Large intestine (tissue), 3 donors: ENCODE measurements at regions not wholly inside any gene's neighbourhood (a gene's known extent, or its start where the extent isn't known, plus 50 kb on each side); places are given as distances from the start of the nearest gene placed in this dataset.

Source experiments
- DNase-seq, 2 donors: peaks; one replicate each; pipeline versions ENCODE4 v3.0.0 to v3.0.0-alpha.2; 2013
- H3K27ac ChIP-seq: one replicate; pipeline ENCODE4 v1.5.1; 2013; ENCODE audit warnings: low read length
- H3K27me3 ChIP-seq: 2 replicates; pipeline ENCODE4 v1.6.1; 2013; ENCODE audit warnings: low read length; ENCODE audit not compliant: control insufficient read depth, insufficient read depth
- H3K36me3 ChIP-seq: 2 replicates; pipeline ENCODE4 v1.6.1; 2013; ENCODE audit warnings: low read length; ENCODE audit not compliant: control insufficient read depth, insufficient read depth
- H3K4me1 ChIP-seq: one replicate; pipeline ENCODE4 v1.6.1; 2013; ENCODE audit warnings: low read length; ENCODE audit not compliant: control insufficient read depth, insufficient read depth
- H3K4me3 ChIP-seq: one replicate; pipeline ENCODE4 v1.5.1; 2013; ENCODE audit warnings: low read length
- H3K9me3 ChIP-seq: one replicate; pipeline ENCODE4 v1.6.1; 2013; ENCODE audit warnings: mild to moderate bottlenecking, low read depth, low read length, moderate library complexity; ENCODE audit not compliant: control insufficient read depth
- WGBS: methylation state at CpG from one replicate; pipeline ENCODE4 v1.1.5; 2013; ENCODE audit warnings: low lambda C conversion rate; ENCODE audit not compliant: insufficient coverage; 5-methylcytosine and 5-hydroxymethylcytosine counted together

DNA sequence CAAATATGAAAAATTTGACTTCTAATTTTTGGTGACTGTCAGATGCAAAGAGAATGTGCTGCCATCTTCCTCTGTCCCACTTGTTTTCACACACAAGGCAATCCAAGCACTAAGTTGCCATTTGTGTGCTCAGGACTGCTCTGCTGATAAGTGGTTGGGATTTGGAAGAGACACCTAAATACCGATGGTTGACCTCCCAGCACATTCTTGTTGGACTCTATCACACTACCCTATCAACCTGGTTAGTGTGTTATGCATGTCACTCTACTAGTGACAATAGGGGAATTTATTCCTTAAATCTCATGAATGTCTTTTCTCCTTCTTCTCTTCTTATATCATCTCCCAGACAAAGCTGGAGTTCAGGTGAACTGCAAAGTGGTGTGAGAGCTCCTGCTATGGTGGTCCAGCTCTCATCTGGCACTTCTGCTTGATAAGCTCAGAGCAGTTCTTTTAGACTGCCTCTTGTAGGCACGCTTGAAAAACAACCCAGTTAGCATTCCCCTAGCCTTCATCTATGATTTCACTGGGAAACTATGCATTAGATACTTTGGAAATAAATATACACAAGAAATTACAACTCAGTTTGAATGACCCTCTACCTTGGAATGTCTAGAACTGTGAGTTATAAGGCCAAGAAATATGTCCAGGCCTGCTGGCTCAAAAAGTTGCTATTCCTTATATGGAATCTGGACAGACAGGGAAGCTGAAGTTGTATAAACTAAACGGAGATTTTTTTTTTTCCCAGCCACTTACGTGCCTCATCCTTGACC is 404.8 kb downstream of the MEIS1 start:
- peak in 1 of 2 donors; percentile 41 for DNase-seq
- peak overlapping the region; percentile 63 for H3K27ac ChIP-seq
- 80% methylated on average over 2 of the region's 4 CpGs for WGBS
- no peaks in the 10 kb centered on the region for H3K9me3 ChIP-seq
- H3K4me3 ChIP-seq, result no peak overlapping the region
- H3K27me3 ChIP-seq, result no peaks in the 10 kb centered on the region
- no peaks in the 10 kb centered on the region for H3K4me1 ChIP-seq
- H3K36me3 ChIP-seq, result no peaks in the 10 kb centered on the region

DNA sequence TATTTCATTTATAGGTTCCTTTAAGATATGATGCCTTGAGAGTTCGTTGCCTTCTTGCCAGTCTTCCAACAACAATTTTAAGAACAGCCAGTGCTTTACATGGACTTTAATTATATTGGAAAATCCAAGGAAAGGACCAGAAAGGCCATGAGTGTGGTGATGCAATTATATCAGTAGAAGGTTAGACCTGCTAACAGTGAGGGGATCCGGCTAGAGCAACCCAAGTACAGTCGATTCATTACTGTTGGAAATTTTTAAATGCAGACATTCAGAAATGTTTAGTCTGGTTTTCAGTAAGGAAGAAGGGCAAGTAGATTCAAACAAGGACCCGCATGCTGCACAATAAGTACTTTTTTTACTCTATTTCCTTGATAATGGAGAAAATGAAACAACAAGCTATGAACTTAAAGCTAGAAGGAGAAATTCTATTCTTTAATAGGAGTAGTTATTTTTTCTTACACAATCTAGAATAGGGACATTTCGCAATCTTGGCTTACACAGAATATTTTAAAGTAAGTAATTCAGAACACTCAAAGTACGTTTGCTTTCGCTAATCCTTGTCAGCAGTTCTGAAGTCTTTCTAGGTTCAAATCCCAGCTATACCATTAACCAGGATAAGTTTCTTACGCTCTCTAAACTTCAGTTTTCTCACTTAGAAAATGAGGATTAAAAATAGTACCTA is 405.5 kb downstream of the MEIS1 start:
- DNase-seq, result no peak
- 93% methylated on average over 3 of the region's 8 CpGs for WGBS
- H3K27me3 ChIP-seq, result no peaks in the 10 kb centered on the region
- peak overlapping the region; percentile 63 for H3K27ac ChIP-seq
- H3K36me3 ChIP-seq, result no peaks in the 10 kb centered on the region
- H3K4me1 ChIP-seq, result no peaks in the 10 kb centered on the region
- no peaks in the 10 kb centered on the region for H3K9me3 ChIP-seq
- no peak overlapping the region for H3K4me3 ChIP-seq

DNA sequence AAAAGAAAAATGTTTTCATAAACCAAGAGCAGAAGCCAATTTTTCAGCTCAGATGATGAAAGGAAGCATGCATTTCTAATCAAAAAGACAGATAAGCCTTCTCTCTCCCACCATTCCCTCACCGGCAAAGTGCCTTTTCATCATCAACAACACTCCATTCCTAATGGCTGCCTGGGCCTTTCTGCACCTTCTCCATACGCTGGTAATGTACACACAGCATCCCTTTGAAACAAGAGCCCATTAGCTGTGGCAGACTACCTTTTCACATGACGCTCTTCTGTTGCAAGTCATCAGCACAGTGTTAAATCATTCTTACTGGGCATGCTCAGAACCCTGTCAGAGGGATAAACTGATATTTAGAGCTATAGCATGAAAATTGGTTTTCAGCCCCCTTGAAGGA is 408.9 kb downstream of the MEIS1 start:
- Histone ChIP-seq H3K27me3 (no peaks in the 10 kb centered on the region), H3K4me1 (peaks cover 16% of the 10 kb centered on the region), H3K27ac (no peak overlapping the region), H3K4me3 (no peak overlapping the region), H3K36me3 (no peaks in the 10 kb centered on the region), H3K9me3 (no peaks in the 10 kb centered on the region)
- WGBS, result 100% methylated on average over 1 of the region's 3 CpGs
- no peak for DNase-seq

DNA sequence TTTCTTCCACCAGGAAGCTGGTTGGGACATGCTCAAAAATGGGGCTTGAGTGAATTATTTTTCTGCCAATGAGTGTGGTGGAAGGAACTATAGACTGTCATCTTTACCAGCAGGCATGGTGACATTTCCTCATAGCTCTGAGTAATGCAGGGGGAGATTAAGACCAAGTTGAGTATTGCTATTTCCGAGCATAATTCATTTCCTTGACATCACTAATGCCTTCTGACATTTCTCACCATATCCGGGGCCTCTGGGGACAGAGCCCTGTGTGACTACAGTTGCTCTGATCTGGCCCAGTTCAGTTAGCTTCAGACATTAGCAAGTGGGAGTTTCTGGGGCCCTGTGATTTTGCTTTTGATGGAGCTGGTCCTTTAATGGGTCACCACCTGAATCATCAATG is 410.4 kb downstream of the MEIS1 start:
- no peak overlapping the region for H3K4me3 ChIP-seq
- no peak for DNase-seq
- H3K4me1 ChIP-seq, result peaks cover 16% of the 10 kb centered on the region
- no peaks in the 10 kb centered on the region for H3K27me3 ChIP-seq
- no peaks in the 10 kb centered on the region for H3K9me3 ChIP-seq
- H3K27ac ChIP-seq, result no peak overlapping the region
- no peaks in the 10 kb centered on the region for H3K36me3 ChIP-seq
- no CpG with 5 or more reads among the region's 2 CpGs for WGBS

DNA sequence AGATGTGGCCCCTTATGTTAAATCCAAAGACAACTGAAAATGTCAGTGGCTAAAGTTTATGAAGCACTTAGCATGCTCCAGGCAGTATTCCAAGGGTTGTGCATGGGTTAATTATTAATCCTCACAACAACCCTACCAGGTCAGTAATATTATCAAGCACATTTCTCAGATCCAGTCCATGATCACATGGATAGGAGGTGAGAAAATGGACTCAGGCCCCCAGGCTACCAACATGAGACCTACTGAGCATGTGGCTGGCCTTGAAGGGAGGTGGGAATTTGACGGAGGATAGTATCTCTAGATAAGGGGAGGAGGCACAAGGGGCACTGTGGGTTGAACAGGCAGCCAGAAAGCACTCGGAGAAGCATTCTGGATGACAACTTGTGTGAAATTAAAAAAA is 412.0 kb downstream of the MEIS1 start:
- H3K27ac ChIP-seq, result peak overlapping the region; percentile 53
- no peaks in the 10 kb centered on the region for H3K9me3 ChIP-seq
- peaks cover 16% of the 10 kb centered on the region for H3K4me1 ChIP-seq
- peak; percentile 70 to 82 for DNase-seq
- no peak overlapping the region for H3K4me3 ChIP-seq
- WGBS, result 43% methylated on average over 1 of the region's 2 CpGs
- H3K27me3 ChIP-seq, result no peaks in the 10 kb centered on the region
- no peaks in the 10 kb centered on the region for H3K36me3 ChIP-seq

DNA sequence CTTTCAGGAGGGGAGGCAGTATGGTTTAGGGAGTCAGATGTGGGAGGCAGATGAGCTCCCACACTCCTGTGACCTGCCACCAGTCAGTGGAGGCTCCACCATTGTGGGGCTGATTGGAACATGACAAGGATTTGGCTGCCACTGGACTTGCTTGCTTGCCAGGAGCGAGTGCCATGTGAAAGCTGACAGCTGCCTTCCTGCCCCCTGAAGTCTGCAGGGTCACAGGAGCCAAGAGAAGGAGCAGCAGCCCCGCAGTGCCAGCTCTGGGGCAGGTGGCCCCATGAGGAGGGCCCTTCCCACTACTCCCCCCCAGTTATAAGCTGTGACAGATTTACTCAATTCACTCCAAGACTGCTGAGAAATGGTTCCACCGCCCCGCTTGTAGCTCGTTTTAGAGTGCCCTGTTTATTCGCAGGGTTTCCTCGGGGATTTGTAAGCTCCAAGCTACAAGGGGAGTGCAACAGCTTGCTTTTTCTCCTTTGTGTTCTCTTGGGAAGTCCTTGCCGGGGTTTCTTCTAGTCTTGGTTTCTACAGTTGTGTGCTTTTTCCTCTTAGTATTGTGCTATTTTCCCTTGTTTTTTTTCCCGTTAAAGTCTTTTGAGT is 414.3 kb downstream of the MEIS1 start:
- Histone ChIP-seq H3K9me3 (no peaks in the 10 kb centered on the region), H3K27me3 (no peaks in the 10 kb centered on the region), H3K4me3 (no peak overlapping the region), H3K4me1 (peaks cover 19% of the 10 kb centered on the region), H3K27ac (no peak overlapping the region), H3K36me3 (no peaks in the 10 kb centered on the region)
- no CpG with 5 or more reads among the region's 9 CpGs for WGBS
- no peak for DNase-seq

DNA sequence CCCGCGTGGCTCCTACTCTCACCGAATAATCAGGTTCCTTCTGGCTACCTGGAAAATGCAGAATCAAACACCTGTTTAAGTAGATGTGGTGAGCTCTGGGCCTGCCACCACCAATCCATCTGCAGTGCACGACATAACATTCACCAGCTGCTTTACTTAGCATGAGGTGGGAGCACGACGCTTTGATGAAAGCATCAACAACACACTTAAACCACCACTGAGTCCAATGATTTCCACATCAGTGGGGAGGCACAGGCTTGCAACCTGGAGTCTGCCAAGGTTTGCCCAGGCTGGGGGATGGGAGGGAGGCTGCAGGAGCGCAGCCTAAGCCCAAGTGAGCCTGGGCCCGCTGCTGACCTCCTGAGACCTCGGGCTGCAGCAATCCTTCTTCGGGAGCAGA is 415.5 kb downstream of the MEIS1 start:
- WGBS, result no CpG with 5 or more reads among the region's 10 CpGs
- Histone ChIP-seq H3K27ac (no peak overlapping the region), H3K4me3 (no peak overlapping the region), H3K9me3 (no peaks in the 10 kb centered on the region), H3K36me3 (no peaks in the 10 kb centered on the region), H3K27me3 (no peaks in the 10 kb centered on the region), H3K4me1 (peaks cover 20% of the 10 kb centered on the region)
- DNase-seq, result no peak

DNA sequence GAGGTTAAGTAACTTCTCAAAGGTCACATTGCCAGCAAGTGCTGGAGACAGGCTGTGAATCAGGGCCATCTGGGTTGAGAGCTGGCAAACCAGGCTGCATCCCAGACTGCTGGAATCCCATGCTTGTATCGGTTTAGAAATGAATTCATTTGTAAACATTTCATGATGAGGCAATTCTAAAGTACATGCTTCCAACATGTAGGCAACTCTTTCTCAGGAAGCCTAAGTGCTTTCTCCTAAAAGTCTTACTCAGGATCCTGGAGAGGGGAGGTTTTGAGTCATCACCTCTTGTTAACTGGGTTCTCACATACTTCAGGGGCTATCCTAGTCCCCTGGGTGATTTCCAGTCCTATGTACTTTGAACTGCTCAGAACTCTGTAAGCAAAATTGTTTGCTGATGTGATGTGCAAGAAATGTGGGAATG is 416.5 kb downstream of the MEIS1 start:
- Histone ChIP-seq H3K27ac (no peak overlapping the region), H3K4me3 (no peak overlapping the region), H3K27me3 (no peaks in the 10 kb centered on the region), H3K36me3 (no peaks in the 10 kb centered on the region), H3K9me3 (no peaks in the 10 kb centered on the region), H3K4me1 (peaks cover 12% of the 10 kb centered on the region)
- WGBS, result no CpG with 5 or more reads among the region's 1 CpG
- no peak for DNase-seq

DNA sequence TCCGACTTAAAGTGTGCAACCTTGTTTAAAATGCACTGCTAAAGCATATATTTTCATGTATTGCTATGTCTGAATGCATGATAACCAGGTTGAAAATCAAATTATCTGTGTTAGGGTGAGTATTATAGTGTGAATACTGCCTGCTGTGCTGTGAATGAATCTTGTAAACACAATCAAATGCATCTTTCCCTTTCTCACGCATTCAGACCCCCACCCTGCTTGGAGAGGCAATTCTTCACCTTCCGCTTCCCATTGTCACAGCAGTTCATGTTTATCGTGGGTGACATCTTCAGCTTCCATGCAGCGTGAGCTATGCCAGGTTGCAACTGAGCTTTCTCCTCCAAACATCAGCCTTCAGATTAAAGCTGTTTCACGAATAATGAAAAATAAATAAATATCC is 418.0 kb downstream of the MEIS1 start:
- Histone ChIP-seq H3K4me3 (no peak overlapping the region), H3K27ac (no peak overlapping the region), H3K9me3 (no peaks in the 10 kb centered on the region), H3K27me3 (no peaks in the 10 kb centered on the region), H3K4me1 (peaks cover 4% of the 10 kb centered on the region), H3K36me3 (no peaks in the 10 kb centered on the region)
- WGBS, result 84% methylated on average over 2 of the region's 6 CpGs
- DNase-seq, result no peak

DNA sequence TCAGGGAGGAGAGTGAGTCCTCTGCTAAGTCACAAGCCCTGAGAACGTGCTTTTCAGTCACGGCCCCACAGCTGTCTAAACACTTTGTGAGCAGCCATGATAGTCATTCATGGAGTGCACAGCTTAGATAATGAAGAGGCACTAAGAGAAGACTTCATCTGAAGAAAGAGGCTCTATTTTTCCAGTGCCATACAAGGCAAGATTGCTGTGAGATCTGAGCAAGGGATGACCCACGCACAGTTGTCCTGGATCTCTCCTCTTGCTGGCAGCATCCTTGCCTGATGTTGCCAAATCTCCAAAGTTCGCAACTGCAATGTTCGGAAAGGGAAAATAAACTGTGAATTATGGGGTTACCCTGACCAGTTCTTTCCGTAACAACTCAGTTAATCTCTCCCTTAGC is 418.7 kb downstream of the MEIS1 start:
- Histone ChIP-seq H3K9me3 (no peaks in the 10 kb centered on the region), H3K27me3 (no peaks in the 10 kb centered on the region), H3K36me3 (no peaks in the 10 kb centered on the region), H3K27ac (no peak overlapping the region), H3K4me1 (peaks cover 4% of the 10 kb centered on the region), H3K4me3 (no peak overlapping the region)
- no peak for DNase-seq
- 73% methylated on average over 2 of the region's 6 CpGs for WGBS
